Ishikawa (cell line): ENCODE measurements at regions not wholly inside any gene's neighbourhood (a gene's known extent, or its start where the extent isn't known, plus 50 kb on each side); places are given as distances from the start of the nearest gene placed in this dataset.

Experiments
- CEBPB ChIP-seq: IDR thresholded peaks from 2 replicates; pipeline ENCODE4 v1.6.1; 2012
- CREB1 ChIP-seq: IDR thresholded peaks from 2 replicates; pipeline ENCODE4 v1.6.1; 2012; ENCODE audit warnings: low read depth
- EGR1 ChIP-seq: IDR thresholded peaks from 2 replicates; pipeline ENCODE4 v1.6.1; 2012
- FOXM1 ChIP-seq: IDR thresholded peaks from 2 replicates; pipeline ENCODE4 v1.6.1; 2012; ENCODE audit warnings: low read depth, borderline replicate concordance
- NFIC ChIP-seq: IDR thresholded peaks from 2 replicates; pipeline ENCODE4 v1.6.1; 2012
- RAD21 ChIP-seq: IDR thresholded peaks from 2 replicates; pipeline ENCODE4 v1.6.1; 2012; ENCODE audit warnings: low read depth
- REST ChIP-seq: IDR thresholded peaks from 2 replicates; pipeline ENCODE4 v1.6.1; 2012; ENCODE audit warnings: low read depth, mild to moderate bottlenecking
- TAF1 ChIP-seq: IDR thresholded peaks from 2 replicates; pipeline ENCODE4 v1.6.1; 2012; ENCODE audit warnings: low read depth, mild to moderate bottlenecking
- TCF12 ChIP-seq: IDR thresholded peaks from 2 replicates; pipeline ENCODE4 v1.6.1; 2012; ENCODE audit warnings: low read depth
- TEAD4 ChIP-seq: IDR thresholded peaks from 2 replicates; pipeline ENCODE4 v1.6.1; 2012
- YY1 ChIP-seq: IDR thresholded peaks from 2 replicates; pipeline ENCODE4 v1.6.1; 2012; ENCODE audit warnings: low read depth
- ZBTB7A ChIP-seq: IDR thresholded peaks from 2 replicates; pipeline ENCODE4 v1.6.1; 2012; ENCODE audit warnings: low read depth
- TF ChIP-seq, protein P1 (sequence below): IDR thresholded peaks from 2 replicates; pipeline ENCODE4 v1.6.1; 2012
- TF ChIP-seq, protein P2 (sequence below): IDR thresholded peaks from 2 replicates; pipeline ENCODE4 v1.6.1; 2012

DNA sequence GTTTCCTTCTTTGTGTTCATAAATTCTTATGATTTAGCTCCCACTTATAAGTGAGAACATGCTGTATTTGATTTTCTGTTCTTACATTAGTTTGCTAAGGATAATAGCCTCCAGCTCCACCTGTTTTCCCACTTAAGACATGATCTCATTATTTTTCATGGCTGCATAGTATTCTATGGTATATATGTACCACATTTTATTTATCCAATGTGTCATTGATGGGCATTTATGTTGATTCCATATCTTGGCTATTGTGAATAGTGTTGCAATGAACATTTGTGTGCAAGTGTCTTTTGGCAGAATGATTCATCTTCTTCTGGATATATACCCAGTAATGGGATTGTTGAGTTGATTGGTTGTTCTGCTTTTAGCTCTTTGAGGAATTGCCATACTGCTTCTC is 1234.8 kb downstream of the ADGRL3 start:
- TF ChIP-seq NFIC (no peak), EGR1 (no peak)

DNA sequence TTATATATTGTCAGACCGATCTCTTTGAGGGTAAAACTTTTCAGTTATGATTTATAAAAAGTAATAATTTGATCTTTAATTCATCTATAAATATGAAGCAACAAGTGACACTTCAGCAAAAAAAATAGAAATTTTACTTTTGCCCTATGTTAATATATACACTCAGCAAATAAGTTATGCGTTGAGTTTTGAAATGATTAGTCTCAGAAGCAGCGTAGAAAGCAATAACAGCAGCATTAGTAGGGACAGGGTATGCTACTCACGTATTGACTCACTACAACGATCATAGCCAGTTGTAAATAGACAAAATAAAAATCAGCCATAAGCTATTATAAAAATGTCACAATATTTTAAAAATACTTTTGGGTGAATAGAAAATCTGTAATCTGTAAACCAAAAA is 1229.2 kb downstream of the ADGRL3 start:
- no peak for TF ChIP-seq FOXM1

- TF ChIP-seq TEAD4: no peak
Observed at GRCh38 chr4:62415256-62415655, 1215.1 kb downstream of the ADGRL3 start.

DNA sequence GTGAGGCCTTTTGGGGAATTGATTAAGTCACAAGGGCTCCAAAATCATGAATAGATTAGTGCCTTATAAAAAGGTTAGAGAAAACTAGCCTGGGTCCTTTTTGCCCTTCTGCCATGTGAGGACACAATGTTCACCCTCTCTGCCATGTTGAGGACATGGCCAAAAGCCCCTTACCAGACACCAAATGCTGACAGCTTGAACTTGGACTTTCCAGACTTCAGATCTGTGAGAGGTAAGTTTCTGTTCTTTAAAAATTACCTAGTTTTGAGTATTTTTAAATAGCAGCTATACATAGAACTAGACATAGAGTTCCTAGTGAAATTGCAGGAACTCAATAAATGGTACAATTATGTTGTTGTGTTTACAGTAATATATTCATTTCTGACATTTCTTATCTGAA is 1214.4 kb downstream of the ADGRL3 start:
- no peak for TF ChIP-seq YY1
- no peak for TF ChIP-seq EGR1
- no peak for TF ChIP-seq ZBTB7A
- no peak for TF ChIP-seq TEAD4
- no peak for TF ChIP-seq REST
- TF ChIP-seq, protein P1, sequence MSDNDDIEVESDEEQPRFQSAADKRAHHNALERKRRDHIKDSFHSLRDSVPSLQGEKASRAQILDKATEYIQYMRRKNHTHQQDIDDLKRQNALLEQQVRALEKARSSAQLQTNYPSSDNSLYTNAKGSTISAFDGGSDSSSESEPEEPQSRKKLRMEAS: no peak
- no peak for TF ChIP-seq NFIC
- no peak for TF ChIP-seq CREB1
- TF ChIP-seq TCF12: no peak

DNA sequence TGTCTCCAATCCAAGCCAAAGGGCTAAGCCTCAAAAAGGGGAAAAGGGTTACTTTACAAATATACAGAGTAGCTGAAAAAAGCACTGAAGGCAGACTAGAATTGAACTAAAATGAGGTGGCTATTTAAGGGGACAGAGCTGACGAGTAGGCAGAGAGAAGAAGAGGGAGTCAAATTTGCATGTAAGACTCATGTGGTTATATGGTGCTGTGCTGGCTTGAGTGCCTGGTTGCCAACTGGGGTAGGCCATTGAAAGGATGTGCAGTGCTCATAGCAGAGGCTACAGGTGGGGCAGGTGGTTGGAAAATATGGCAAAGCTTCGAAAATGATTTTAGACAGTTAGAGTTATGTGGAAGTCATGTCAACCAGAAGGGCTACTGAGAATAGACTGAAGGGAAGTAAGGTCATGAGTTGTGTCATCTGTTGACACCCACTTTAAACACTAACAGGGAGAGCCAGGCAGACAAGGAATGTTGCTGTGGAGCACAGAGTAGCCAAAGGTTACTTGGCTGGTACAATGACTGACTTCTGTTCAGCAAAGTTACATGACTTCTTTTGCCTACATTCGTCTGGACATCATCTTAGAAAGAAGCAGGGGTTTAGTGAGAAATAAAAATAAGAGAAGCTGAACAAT is 1210.4 kb downstream of the ADGRL3 start:
- TF ChIP-seq ZBTB7A (no peak), EGR1 (no peak), CEBPB (no peak), TAF1 (no peak), CREB1 (no peak), NFIC (no peak), RAD21 (no peak)
- TF ChIP-seq, protein P1: no peak
- TF ChIP-seq, protein P2, sequence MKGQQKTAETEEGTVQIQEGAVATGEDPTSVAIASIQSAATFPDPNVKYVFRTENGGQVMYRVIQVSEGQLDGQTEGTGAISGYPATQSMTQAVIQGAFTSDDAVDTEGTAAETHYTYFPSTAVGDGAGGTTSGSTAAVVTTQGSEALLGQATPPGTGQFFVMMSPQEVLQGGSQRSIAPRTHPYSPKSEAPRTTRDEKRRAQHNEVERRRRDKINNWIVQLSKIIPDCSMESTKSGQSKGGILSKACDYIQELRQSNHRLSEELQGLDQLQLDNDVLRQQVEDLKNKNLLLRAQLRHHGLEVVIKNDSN: no peak

DNA sequence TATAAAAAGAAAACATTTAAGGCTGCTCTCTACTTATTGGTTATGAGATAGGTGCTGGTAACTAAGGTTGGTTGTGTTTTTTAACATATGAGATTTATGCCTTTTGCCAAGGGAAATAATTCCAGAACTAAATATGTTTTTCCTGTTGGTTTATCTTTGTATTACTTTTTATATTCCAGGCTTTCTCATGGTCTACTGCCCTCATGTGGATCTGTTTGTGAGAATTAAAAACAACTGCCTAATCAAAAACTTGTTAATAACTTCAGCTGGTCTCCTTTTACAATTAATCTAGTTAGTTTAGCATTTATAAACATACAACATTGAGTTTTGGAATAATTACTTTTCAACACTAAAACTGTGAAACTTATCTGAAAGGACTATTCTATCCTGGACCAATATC is 1208.3 kb downstream of the ADGRL3 start:
- TF ChIP-seq YY1 (no peak), RAD21 (peak; percentile 13; the same call in 1 of the 2 replicates)

- TF ChIP-seq CEBPB (no peak), NFIC (no peak)
Observed at GRCh38 chr4:62407534-62407933, 1207.4 kb downstream of the ADGRL3 start.

DNA sequence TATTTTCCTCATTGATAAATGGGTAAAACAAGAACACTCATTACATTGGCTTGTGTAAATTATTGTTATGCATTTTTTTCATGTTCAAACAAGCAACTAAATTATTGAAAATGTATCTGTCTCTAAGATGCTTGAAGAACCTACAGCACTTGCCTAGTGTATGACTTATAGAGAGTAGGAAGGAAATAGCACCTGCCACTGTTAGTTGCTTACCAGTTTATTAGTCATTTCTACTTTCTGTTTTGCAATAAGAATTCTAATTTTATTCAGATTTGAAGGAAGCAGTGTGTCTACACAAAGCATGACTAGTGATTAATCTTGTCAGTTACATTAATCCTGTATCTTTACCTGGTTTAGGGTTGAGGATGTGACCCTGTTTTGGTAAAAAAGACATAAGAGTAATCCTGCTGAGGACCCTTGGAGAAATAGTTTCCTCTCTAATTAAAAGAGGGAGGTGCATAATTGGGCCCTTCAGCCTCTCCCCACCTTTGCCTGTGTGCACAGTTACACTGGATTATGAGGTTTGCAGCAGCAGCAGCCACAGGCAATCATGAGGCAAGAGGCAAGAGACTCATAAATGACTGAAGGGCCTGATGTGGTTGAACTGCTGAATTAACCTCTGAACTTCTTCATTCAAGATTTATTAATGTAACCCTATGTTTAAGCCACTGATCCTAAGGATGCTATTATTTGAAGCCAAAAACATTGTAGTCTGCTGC is 1202.1 kb downstream of the ADGRL3 start:
- TF ChIP-seq CREB1 (no peak), ZBTB7A (no peak), TAF1 (no peak), EGR1 (no peak), TCF12 (no peak), RAD21 (no peak), CEBPB (no peak), FOXM1 (no peak), YY1 (no peak)
- TF ChIP-seq, protein P1: no peak
- TF ChIP-seq, protein P2: no peak

GRCh38 chr4:62399242-62399641 is 1199.1 kb downstream of the ADGRL3 start:
- no peak for TF ChIP-seq CREB1
- TF ChIP-seq, protein P2: no peak
- TF ChIP-seq, protein P1: no peak
- TF ChIP-seq ZBTB7A: no peak
- TF ChIP-seq TCF12: no peak
- TF ChIP-seq YY1: no peak
- no peak for TF ChIP-seq CEBPB
